Choroid plexus epithelial cell (primary cell): ENCODE measurements at regions not wholly inside any gene's neighbourhood (a gene's known extent, or its start where the extent isn't known, plus 50 kb on each side); places are given as distances from the start of the nearest gene placed in this dataset.

Experiments used
- DNase-seq: peaks from one replicate; pipeline ENCODE4 v3.0.0-alpha.2; 2010; ENCODE audit warnings: low read depth
- H3K4me3 ChIP-seq: 2 replicates; pipeline ENCODE4 v1.5.1; 2011; ENCODE audit warnings: low read depth, mild to moderate bottlenecking, control low read depth, low read length, moderate library complexity
- CTCF ChIP-seq: conservative IDR thresholded peaks from 2 replicates; pipeline ENCODE4 v1.5.1; 2011; ENCODE audit warnings: low read depth, mild to moderate bottlenecking, control low read depth, inconsistent platforms, low read length, moderate library complexity

GRCh38 chr11:64449381-64450167 is 90.6 kb downstream of the RPS6KA4 start:
- DNase-seq = peak; percentile 66
- no peak overlapping the region for H3K4me3 ChIP-seq
- TF ChIP-seq CTCF = peak; percentile 90

DNA sequence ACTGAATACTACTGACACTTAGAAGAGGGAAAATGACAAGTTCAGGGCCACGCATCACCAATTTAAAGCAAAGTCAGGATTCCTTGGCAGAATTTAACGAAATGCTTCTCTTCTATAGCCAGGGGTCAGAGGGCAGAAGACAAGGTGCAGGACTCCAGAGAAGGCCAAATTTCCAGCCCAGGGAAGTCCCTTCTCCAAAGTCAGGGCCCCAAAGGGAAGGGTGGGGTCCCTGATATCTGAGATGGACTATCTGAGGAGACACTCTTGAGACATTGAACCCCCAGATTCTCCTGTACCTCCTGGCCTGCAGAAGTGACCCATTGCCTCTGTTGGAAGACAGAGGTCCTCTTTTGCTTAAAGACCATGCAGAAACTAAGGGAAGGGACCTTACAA is 91.2 kb downstream of the RPS6KA4 start:
- DNase-seq = no peak
- TF ChIP-seq CTCF = no peak
- H3K4me3 ChIP-seq = no peak overlapping the region

DNA sequence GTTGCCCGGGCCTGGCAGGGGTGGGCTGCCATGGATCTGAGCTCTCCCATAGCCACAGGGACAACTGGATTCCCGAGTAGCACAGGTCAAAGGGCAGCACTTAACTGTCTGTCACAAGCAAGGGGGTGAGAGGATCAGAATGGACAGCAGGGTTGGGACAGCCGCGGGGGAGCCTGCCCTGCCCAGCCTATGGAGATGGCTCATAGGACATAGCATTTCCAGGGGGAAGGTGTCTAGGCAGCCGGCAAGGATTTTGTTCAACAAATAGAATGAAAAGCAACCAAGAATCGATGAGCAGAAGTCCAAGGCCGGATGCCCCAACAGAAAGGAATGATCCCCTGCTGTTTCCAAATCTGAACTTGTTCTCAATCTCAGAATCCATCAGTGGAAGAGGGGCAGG is 92.9 kb downstream of the RPS6KA4 start:
- H3K4me3 ChIP-seq = no peak overlapping the region
- DNase-seq = no peak
- TF ChIP-seq CTCF = no peak

DNA sequence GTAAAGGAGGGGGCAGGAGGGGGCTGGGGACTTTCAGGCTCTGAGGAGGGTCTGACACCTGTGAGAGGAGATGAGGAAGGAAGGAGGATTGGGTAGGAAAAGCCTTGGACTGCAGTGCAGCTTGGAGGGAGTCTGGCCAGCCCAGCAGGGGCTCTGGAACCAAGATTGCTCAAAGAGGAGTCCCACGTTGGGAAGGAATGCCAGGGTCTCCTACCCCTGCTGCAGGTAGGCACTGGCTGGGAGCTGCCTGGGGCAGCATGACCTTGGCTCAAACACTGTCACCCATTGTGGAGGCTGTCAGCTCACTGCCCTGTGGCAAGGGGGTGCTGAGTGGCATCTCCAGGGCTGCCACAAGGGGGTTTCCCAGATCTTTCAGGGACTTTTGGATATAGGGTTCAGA is 94.5 kb downstream of the RPS6KA4 start:
- no peak for TF ChIP-seq CTCF

DNA sequence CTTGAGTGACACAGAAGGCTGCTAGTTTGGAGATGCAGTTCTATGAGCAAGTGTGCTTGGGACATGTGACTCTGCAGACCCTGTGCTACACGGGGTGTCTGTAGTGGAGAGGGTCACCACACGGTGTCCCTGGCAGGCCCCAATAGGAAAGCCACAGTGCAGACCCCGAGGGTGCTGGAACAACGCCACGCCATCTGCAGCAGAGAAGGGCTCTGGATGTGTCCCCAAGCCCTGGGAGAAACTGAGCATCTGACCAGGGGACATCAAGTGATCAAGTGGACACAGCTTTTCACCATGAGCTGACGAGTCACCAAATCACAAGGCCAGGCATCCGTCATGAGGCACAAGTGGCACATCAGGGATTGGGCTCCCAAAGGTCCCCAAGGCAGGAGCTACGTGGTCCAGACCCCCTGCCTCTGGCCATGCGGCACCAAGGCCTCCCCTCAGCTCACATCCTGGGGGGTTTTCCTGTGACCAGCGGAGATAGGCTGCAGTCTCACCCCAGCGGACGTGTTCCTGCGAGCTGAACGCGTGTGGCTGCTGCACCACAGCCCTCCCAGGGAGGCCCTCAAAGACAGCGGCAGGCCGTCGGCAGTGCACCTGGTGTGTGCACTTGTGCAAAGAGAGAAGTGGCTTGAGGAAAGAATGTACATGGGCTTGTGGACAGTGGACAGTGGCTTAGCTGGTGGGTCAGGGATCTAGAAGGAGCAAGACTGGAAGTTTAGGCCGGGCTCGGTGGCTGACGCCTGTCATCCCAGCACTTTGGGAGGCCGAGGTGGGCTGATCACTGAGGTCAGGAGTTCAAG is 96.7 kb downstream of the RPS6KA4 start:
- no peak for TF ChIP-seq CTCF
- no peak for DNase-seq
- no peak overlapping the region for H3K4me3 ChIP-seq

More for the DNA sequence above, 94.5 kb downstream of the RPS6KA4 start:
- DNase-seq = no peak
- no peak overlapping the region for H3K4me3 ChIP-seq

- no peak for TF ChIP-seq CTCF
- no peak overlapping the region for H3K4me3 ChIP-seq
- DNase-seq = no peak
These were observed 97.8 kb downstream of the RPS6KA4 start for GRCh38 chr11:64456509-64457320.
